ENCODE measurements at regions not wholly inside any gene's neighbourhood (a gene's known extent, or its start where the extent isn't known, plus 50 kb on each side); places are given as distances from the start of the nearest gene placed in this dataset.

DNA sequence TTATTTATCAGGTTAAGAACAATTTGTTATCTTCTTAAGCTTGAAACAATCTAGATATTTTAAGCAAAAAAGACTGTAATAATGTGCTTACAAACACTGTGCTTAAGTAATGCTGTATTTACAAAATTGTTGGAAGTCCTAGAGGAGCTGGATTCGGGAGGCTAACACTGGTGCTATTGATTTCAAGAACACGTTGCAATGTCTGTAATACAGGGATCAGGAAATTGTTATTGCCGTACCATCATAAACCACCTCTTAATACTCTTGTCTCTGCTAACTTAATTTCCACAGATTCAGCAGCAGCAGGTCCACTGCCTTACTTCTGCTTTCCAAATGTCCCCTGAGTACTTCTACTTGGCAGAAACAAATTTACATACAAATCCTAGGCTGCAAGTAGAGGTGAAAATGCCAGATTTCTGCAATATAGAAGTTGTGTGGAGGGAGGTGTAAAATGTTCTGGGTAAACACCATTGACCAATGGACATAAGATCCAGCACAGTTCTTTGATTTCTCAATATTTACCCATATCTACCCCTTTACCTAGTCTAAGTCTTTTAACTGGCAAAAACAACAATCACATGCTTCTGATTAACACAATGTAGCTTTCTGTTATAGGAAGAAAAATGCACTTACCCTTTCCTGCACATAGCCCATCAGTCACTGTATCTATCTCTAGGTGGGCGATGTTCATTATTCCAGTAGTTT lies 663.4 kb downstream of the TMTC2 start:
- no peak overlapping the region for H3K4me3 ChIP-seq (ENCODE audit: extremely low read depth, insufficient read depth, low read length, poor library complexity, severe bottlenecking)
- WGBS, 2 experiments (ENCODE audit: insufficient coverage in 2 of 2) = 83% methylated on average over 3 of the region's 4 CpGs; no CpG with 5 or more reads in 1 of the 2 experiments
- no peak overlapping the region for H3K27ac ChIP-seq (ENCODE audit: low read depth, low read length, severe bottlenecking)
- no peaks in the 10 kb centered on the region for H3K36me3 ChIP-seq (ENCODE audit: control insufficient read depth, insufficient read depth, low read length)
- no peaks in the 10 kb centered on the region for H3K9me3 ChIP-seq (ENCODE audit: control insufficient read depth, low read length)
- no peaks in the 10 kb centered on the region for H3K4me1 ChIP-seq (ENCODE audit: control insufficient read depth, insufficient read depth, low read length, poor library complexity, severe bottlenecking)

DNA sequence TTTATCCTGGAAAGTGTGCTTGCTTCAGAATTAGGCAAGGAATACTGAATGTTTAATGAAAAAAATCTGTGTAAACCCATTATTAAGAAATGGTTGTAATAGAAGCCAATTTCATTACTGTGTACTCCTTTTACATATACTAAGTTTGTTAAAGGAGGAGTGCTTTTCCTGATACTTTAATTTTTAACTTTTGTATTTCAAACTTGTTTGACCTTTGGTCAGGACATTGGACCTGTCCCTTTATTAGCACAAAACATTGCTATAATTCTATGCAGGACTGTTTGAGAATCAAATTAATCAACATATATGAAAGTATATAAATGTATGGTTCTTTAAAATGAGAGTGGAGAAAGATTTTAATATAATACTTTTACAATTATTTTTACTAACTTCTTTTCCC lies 659.6 kb downstream of the TMTC2 start:
- Histone ChIP-seq H3K4me1 (ENCODE audit: control insufficient read depth, insufficient read depth, low read length, poor library complexity, severe bottlenecking) (no peaks in the 10 kb centered on the region), H3K9me3 (ENCODE audit: control insufficient read depth, low read length) (no peaks in the 10 kb centered on the region), H3K27ac (ENCODE audit: low read depth, low read length, severe bottlenecking) (no peak overlapping the region), H3K4me3 (ENCODE audit: extremely low read depth, insufficient read depth, low read length, poor library complexity, severe bottlenecking) (no peak overlapping the region), H3K36me3 (ENCODE audit: control insufficient read depth, insufficient read depth, low read length) (no peaks in the 10 kb centered on the region)

DNA sequence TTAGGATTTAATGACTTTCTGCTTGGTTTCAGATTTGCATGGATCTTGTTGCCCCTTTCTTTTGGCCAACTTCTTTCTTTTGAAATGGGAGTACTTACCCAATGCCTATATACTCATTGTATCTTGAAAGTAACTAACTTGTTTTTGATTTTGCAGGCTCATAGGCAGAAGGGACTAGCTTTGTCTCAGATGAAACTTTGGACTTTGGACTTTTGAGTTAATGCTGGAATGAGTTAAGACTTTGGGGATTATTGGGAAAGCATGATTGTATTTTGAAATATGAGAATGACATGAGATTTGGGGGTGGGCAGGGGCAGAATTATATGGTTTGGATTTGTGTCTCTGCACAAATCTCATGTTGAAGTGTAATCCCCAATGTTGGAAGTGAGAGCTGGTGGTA lies 657.1 kb downstream of the TMTC2 start:
- Histone ChIP-seq H3K27ac (ENCODE audit: low read depth, low read length, severe bottlenecking) (no peak overlapping the region), H3K36me3 (ENCODE audit: control insufficient read depth, insufficient read depth, low read length) (no peaks in the 10 kb centered on the region), H3K9me3 (ENCODE audit: control insufficient read depth, low read length) (no peaks in the 10 kb centered on the region), H3K4me3 (ENCODE audit: extremely low read depth, insufficient read depth, low read length, poor library complexity, severe bottlenecking) (no peak overlapping the region), H3K4me1 (ENCODE audit: control insufficient read depth, insufficient read depth, low read length, poor library complexity, severe bottlenecking) (no peaks in the 10 kb centered on the region)

DNA sequence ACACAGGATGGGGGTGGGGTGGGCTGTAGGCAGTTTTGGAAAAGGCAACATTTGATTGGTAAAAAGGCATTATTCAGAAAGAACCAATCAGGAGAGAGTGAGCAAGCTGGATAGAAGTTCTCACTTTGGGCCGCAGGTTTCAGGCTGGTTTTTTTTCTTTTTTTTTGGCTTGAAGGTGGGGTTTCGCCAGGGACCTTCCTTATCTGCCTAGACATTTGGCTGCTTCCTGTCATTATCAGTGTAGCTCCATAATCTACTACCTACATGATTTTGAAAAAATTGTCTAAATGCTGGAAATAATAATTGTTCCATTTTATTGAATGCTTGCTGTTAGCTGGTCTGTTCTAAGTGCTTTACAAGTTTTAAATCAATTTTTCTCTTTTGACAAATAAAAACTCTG lies 649.0 kb downstream of the TMTC2 start:
- Histone ChIP-seq H3K27ac (ENCODE audit: low read depth, low read length, severe bottlenecking) (no peak overlapping the region), H3K9me3 (ENCODE audit: control insufficient read depth, low read length) (no peaks in the 10 kb centered on the region), H3K4me3 (ENCODE audit: extremely low read depth, insufficient read depth, low read length, poor library complexity, severe bottlenecking) (no peak overlapping the region), H3K36me3 (ENCODE audit: control insufficient read depth, insufficient read depth, low read length) (no peaks in the 10 kb centered on the region), H3K4me1 (ENCODE audit: control insufficient read depth, insufficient read depth, low read length, poor library complexity, severe bottlenecking) (no peaks in the 10 kb centered on the region)
- WGBS, 2 experiments (ENCODE audit: insufficient coverage in 2 of 2) = 100% methylated on average over 1 of the region's 2 CpGs; no CpG with 5 or more reads in 1 of the 2 experiments

DNA sequence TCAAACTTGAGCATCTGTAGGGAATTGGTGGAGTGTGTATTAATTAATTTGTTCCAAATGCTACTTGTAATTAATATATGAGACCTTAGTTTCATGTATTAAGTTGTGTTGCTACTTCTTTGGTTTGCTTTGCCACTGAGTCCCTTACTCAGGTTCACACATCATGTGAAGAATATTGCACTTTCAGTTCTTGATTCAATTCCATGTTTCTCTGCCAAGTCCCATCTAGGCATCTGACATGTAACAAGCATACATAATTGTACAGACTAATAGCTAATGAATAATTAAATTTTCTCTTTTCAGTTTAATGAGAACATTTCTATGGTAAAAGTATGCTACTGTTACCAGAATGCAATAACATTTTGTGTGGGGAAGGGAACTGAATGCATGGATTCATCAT lies 640.0 kb downstream of the TMTC2 start:
- no peaks in the 10 kb centered on the region for H3K36me3 ChIP-seq (ENCODE audit: control insufficient read depth, insufficient read depth, low read length)
- H3K27ac ChIP-seq (ENCODE audit: low read depth, low read length, severe bottlenecking) = no peak overlapping the region
- H3K9me3 ChIP-seq (ENCODE audit: control insufficient read depth, low read length) = no peaks in the 10 kb centered on the region
- no peak overlapping the region for H3K4me3 ChIP-seq (ENCODE audit: extremely low read depth, insufficient read depth, low read length, poor library complexity, severe bottlenecking)
- H3K4me1 ChIP-seq (ENCODE audit: control insufficient read depth, insufficient read depth, low read length, poor library complexity, severe bottlenecking) = no peaks in the 10 kb centered on the region

DNA sequence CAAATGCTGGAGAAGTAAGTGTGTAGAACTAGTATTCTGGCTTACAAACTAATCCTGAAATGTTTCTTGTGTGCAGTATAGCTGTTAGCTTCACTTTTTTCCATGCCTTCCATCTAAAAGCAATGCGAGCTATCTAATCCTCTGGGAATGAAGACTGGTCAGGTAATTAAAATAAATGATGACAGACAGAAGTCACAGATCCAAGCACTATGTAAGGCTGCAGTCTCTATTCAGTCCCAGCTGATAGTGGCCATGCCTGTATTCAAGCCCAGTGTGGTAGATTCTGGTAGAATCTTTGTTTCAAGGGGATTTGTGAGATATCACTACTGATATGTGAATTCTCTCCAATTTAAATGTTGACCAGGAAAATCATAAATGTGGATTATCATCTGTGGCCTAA lies 637.2 kb downstream of the TMTC2 start:
- Histone ChIP-seq H3K27ac (ENCODE audit: low read depth, low read length, severe bottlenecking) (no peak overlapping the region), H3K4me1 (ENCODE audit: control insufficient read depth, insufficient read depth, low read length, poor library complexity, severe bottlenecking) (no peaks in the 10 kb centered on the region), H3K36me3 (ENCODE audit: control insufficient read depth, insufficient read depth, low read length) (no peaks in the 10 kb centered on the region), H3K9me3 (ENCODE audit: control insufficient read depth, low read length) (no peaks in the 10 kb centered on the region), H3K4me3 (ENCODE audit: extremely low read depth, insufficient read depth, low read length, poor library complexity, severe bottlenecking) (no peak overlapping the region)
- WGBS, 2 experiments (ENCODE audit: insufficient coverage in 2 of 2) = no CpG with 5 or more reads among the region's 1 CpG

DNA sequence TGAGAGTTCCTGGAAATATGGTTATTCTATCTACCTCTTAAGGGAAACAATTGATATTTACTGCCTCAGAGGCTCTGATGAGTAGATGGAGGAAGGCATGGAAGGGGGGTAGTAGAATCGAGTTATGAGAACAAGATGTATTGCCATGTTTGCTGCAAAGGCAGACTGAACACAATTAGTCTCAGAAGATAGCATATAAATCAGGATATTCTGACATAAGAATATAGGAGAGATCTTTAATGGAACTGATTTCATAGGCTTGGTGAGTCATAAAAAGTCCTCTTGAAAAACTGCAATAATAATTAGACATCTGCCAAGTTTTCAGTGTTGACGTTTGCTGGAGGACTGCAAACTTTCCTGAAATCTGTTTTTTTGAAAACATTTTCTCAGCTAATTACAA lies 636.1 kb downstream of the TMTC2 start:
- Histone ChIP-seq H3K9me3 (ENCODE audit: control insufficient read depth, low read length) (no peaks in the 10 kb centered on the region), H3K4me3 (ENCODE audit: extremely low read depth, insufficient read depth, low read length, poor library complexity, severe bottlenecking) (no peak overlapping the region), H3K27ac (ENCODE audit: low read depth, low read length, severe bottlenecking) (no peak overlapping the region), H3K4me1 (ENCODE audit: control insufficient read depth, insufficient read depth, low read length, poor library complexity, severe bottlenecking) (no peaks in the 10 kb centered on the region), H3K36me3 (ENCODE audit: control insufficient read depth, insufficient read depth, low read length) (no peaks in the 10 kb centered on the region)
- 80% methylated on average over 1 of the region's 2 CpGs; no CpG with 5 or more reads in 1 of the 2 experiments for WGBS, 2 experiments (ENCODE audit: insufficient coverage in 2 of 2)

DNA sequence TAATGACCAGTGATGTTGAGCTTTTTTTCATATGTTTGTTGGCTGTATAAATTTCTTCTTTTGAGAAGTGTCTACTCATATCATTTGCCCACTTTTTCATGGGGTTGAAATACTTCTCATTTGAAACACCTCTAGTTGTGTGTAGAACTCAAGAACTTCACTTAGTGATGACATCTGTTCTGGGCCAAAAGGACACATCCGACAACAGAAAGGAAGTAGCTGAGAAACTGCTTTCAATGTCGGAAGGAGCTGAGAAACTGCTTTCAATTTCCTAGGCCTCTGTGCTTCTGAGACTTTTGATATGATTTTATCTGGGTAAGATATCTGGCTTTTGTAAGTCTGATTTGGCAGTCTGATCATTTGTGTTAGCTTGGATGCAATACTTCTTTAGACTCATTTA lies 635.3 kb downstream of the TMTC2 start:
- Histone ChIP-seq H3K4me1 (ENCODE audit: control insufficient read depth, insufficient read depth, low read length, poor library complexity, severe bottlenecking) (no peaks in the 10 kb centered on the region), H3K4me3 (ENCODE audit: extremely low read depth, insufficient read depth, low read length, poor library complexity, severe bottlenecking) (no peak overlapping the region), H3K9me3 (ENCODE audit: control insufficient read depth, low read length) (no peaks in the 10 kb centered on the region), H3K36me3 (ENCODE audit: control insufficient read depth, insufficient read depth, low read length) (no peaks in the 10 kb centered on the region), H3K27ac (ENCODE audit: low read depth, low read length, severe bottlenecking) (no peak overlapping the region)
- WGBS, 2 experiments (ENCODE audit: insufficient coverage in 2 of 2) = 100% methylated on average over 1 to 2 of the region's 2 CpGs

DNA sequence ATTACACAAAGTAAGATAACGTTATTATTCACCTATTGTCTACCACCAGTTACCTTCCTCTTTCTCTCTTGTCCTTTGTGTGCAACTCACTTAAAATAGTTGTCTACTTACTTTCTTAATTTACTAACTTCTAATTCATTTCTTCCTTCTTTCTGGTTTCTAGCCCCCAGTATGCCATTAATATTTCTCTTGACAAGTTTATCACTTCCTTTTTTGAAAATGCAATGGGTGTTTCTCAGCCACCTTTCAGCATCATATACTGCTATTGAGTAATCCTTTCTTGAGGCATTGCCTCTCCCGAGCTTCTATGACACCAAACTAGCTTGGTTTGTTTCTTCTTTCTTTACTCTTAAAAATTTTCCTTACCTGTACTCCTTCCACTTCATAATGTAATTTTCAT lies 633.6 kb downstream of the TMTC2 start:
- Histone ChIP-seq H3K9me3 (ENCODE audit: control insufficient read depth, low read length) (no peaks in the 10 kb centered on the region), H3K27ac (ENCODE audit: low read depth, low read length, severe bottlenecking) (no peak overlapping the region), H3K4me1 (ENCODE audit: control insufficient read depth, insufficient read depth, low read length, poor library complexity, severe bottlenecking) (no peaks in the 10 kb centered on the region), H3K36me3 (ENCODE audit: control insufficient read depth, insufficient read depth, low read length) (no peaks in the 10 kb centered on the region), H3K4me3 (ENCODE audit: extremely low read depth, insufficient read depth, low read length, poor library complexity, severe bottlenecking) (no peak overlapping the region)
- 72 to 83% methylated on average over 2 of the region's 2 CpGs for WGBS, 2 experiments (ENCODE audit: insufficient coverage in 2 of 2)

DNA sequence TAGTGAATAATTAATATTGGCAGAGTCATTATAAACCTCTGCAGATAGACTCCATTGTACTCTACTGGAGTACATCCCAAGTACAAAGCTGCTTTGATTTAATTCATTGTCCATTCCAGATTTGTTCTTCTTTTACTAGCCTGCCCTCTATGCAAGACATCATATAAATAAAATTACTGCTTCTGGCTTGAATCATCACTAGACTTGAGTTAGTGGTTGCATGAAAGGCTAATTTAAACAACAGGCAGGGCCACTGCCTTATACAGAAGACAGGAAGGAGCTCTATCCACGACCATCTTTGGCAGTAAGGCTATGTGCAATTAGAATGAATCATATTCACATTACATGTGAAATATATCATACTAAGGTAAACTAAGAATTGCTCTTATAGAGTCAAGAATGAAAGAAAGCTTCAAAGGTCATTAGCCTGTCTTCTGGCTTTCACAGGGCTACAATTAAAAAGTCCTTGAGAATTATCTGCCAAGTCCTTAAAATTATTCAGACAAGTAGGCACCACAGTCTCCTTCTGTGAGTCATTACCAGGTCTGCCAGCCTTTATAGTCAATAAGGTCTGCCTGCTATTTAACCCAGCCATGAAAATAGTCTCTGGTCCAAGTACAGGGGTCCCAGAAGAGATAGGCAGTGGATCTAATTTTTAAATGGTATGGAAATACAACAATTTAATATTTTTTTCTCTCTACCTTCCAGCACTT lies 631.8 kb downstream of the TMTC2 start:
- Histone ChIP-seq H3K27ac (ENCODE audit: low read depth, low read length, severe bottlenecking) (no peak overlapping the region), H3K36me3 (ENCODE audit: control insufficient read depth, insufficient read depth, low read length) (no peaks in the 10 kb centered on the region), H3K9me3 (ENCODE audit: control insufficient read depth, low read length) (no peaks in the 10 kb centered on the region), H3K4me1 (ENCODE audit: control insufficient read depth, insufficient read depth, low read length, poor library complexity, severe bottlenecking) (no peaks in the 10 kb centered on the region), H3K4me3 (ENCODE audit: extremely low read depth, insufficient read depth, low read length, poor library complexity, severe bottlenecking) (no peak overlapping the region)
- no CpG with 5 or more reads among the region's 1 CpG for WGBS, 2 experiments (ENCODE audit: insufficient coverage in 2 of 2)

DNA sequence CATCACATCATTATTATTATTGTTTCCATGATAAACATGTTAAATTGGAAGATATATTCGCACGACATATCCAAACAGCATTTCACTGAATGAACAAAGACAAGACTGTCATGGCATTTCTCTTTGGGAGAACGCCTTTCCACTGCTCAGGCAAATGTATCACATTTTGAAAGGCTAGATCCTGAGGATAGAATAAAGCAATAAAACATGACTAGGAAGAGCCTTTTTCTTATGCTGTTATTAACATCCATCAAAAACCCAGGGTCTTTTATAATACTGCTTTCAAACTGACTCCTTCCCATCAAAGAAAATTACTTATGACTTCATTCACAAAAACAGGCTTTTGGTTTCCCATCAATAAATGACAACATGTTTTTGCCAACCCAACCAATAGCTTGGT lies 630.9 kb downstream of the TMTC2 start:
- no peak overlapping the region for H3K4me3 ChIP-seq (ENCODE audit: extremely low read depth, insufficient read depth, low read length, poor library complexity, severe bottlenecking)
- no peaks in the 10 kb centered on the region for H3K36me3 ChIP-seq (ENCODE audit: control insufficient read depth, insufficient read depth, low read length)
- no peaks in the 10 kb centered on the region for H3K4me1 ChIP-seq (ENCODE audit: control insufficient read depth, insufficient read depth, low read length, poor library complexity, severe bottlenecking)
- no peak overlapping the region for H3K27ac ChIP-seq (ENCODE audit: low read depth, low read length, severe bottlenecking)
- WGBS, 2 experiments (ENCODE audit: insufficient coverage in 2 of 2) = 100% methylated on average over 1 of the region's 3 CpGs; no CpG with 5 or more reads in 1 of the 2 experiments
- H3K9me3 ChIP-seq (ENCODE audit: control insufficient read depth, low read length) = no peaks in the 10 kb centered on the region

Measured in mesodermal cell (in vitro differentiated cells).